Sigmoid colon (tissue), 6 donors: ENCODE measurements at regions not wholly inside any gene's neighbourhood (a gene's known extent, or its start where the extent isn't known, plus 50 kb on each side); places are given as distances from the start of the nearest gene placed in this dataset.

Source experiments
- DNase-seq: peaks from one replicate; pipeline ENCODE4 v3.0.0-alpha.2; 2019
- H3K27ac ChIP-seq, 4 donors: fragments of 200-600 bp; sonication (generic); one replicate each; pipeline ENCODE4 v1.5.1; 2016 to 2019; ENCODE audit warnings: mild to moderate bottlenecking in 1 of 4
- H3K27me3 ChIP-seq, 3 donors: fragments of 200-600 bp; sonication (generic); one replicate each; pipeline ENCODE4 v1.5.1; 2019; ENCODE audit warnings: mild to moderate bottlenecking in 1 of 3
- H3K36me3 ChIP-seq, 4 donors: fragments of 200-600 bp; sonication (generic); one replicate each; pipeline ENCODE4 v1.5.1; 2016 to 2019
- H3K4me1 ChIP-seq, 4 donors: fragments of 200-600 bp; sonication (generic); one replicate each; pipeline ENCODE4 v1.5.1; 2017 to 2019
- H3K4me3 ChIP-seq, 4 donors: fragments of 200-600 bp; sonication (generic); one replicate each; pipeline ENCODE4 v1.5.1; 2017 to 2019; ENCODE audit warnings: mild to moderate bottlenecking in 2 of 4, moderate library complexity in 1 of 4
- H3K9me3 ChIP-seq, 4 donors: fragments of 200-600 bp in 3 of 4; sonication (generic) in 3 of 4; one replicate each; pipeline versions ENCODE4 v1.5.1 to v1.6.1; 2013 to 2019
- EP300 ChIP-seq, 4 donors: sonication (generic); formaldehyde crosslinking; IDR thresholded peaks; one replicate each; pipeline ENCODE4 v1.6.1; 2017; ENCODE audit warnings: antibody characterized with exemption in 4 of 4
- POLR2A ChIP-seq, 2 donors: fragments of 450-650 bp; IDR thresholded peaks; one replicate each; pipeline ENCODE4 v1.6.1; 2016; ENCODE audit warnings: antibody characterized with exemption in 2 of 2, mild to moderate bottlenecking in 2 of 2, moderate library complexity in 2 of 2
- POLR2AphosphoS5 ChIP-seq, 4 donors: sonication (generic); formaldehyde crosslinking; IDR thresholded peaks; one replicate each; pipeline ENCODE4 v1.6.1; 2017; ENCODE audit warnings: antibody characterized with exemption in 4 of 4
- WGBS, 2 donors: extraction: QIAGEN DNeasy Blood & Tissue Kit; methylation state at CpG; one replicate each; pipeline ENCODE4 v1.1.7; 2013; 5-methylcytosine and 5-hydroxymethylcytosine counted together
- intact Hi-C: fragments of 100-400 bp; cut with DNase I; formaldehyde crosslinking; loops from one replicate; pipeline ENCODE4 v1.15.1; 2023
- TF ChIP-seq, protein P1 (sequence below), 4 experiments: fragments of 450-650 bp in 3 of 4; fragments of 200-600 bp in 1 of 4; IDR thresholded peaks; one replicate each; pipeline ENCODE4 v1.5.1; 2016 to 2019; ENCODE audit warnings: antibody characterized with exemption in 4 of 4, mild to moderate bottlenecking in 3 of 4, moderate library complexity in 2 of 4
- donor health status: healthy with polysubstance abuse.
- donor health status: healthy.

DNA sequence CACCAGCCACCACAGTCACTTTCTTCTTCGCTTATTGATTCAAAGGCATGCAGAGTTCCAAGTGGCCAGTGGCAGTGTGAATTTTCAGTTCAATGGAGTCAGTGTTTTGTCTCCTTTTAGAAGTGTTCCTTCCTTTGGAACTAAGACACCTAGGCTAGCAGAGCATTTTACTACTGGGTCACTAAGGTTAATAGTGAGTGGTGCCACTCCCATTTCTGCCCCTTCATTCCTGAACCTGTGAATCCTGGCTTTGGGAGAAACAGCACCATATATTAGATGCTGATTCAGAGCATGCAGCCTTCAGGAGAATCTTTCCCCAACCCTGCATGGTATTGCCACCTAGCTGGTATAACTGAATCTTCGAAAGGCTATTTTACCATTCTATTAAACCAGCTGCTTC lies 312.7 kb downstream of the HRH4 start:
- Histone ChIP-seq H3K36me3 (no peaks in the 10 kb centered on the region), H3K9me3 (no peaks in the 10 kb centered on the region), H3K4me1 (no peaks in the 10 kb centered on the region), H3K27me3 (no peaks in the 10 kb centered on the region), H3K4me3 (no peak overlapping the region), H3K27ac (no peak overlapping the region)
- WGBS, 2 donors, result 92 to 96% methylated on average over 2 of the region's 2 CpGs
- DNase-seq, result no peak
- intact Hi-C loops, result no loop called here
- TF ChIP-seq, protein P1, sequence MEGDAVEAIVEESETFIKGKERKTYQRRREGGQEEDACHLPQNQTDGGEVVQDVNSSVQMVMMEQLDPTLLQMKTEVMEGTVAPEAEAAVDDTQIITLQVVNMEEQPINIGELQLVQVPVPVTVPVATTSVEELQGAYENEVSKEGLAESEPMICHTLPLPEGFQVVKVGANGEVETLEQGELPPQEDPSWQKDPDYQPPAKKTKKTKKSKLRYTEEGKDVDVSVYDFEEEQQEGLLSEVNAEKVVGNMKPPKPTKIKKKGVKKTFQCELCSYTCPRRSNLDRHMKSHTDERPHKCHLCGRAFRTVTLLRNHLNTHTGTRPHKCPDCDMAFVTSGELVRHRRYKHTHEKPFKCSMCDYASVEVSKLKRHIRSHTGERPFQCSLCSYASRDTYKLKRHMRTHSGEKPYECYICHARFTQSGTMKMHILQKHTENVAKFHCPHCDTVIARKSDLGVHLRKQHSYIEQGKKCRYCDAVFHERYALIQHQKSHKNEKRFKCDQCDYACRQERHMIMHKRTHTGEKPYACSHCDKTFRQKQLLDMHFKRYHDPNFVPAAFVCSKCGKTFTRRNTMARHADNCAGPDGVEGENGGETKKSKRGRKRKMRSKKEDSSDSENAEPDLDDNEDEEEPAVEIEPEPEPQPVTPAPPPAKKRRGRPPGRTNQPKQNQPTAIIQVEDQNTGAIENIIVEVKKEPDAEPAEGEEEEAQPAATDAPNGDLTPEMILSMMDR (IDR thresholded peaks at IDR 0.05), result no peak
- TF ChIP-seq POLR2AphosphoS5 (IDR thresholded peaks at IDR 0.05) (no peak), EP300 (IDR thresholded peaks at IDR 0.05) (no peak), POLR2A (IDR thresholded peaks at IDR 0.05) (no peak)

GRCh38 chr18:24776019-24776418 lies 315.6 kb downstream of the HRH4 start:
- Histone ChIP-seq H3K4me3 (no peak overlapping the region), H3K9me3 (no peaks in the 10 kb centered on the region), H3K36me3 (no peaks in the 10 kb centered on the region), H3K27me3 (no peaks in the 10 kb centered on the region), H3K27ac (no peak overlapping the region), H3K4me1 (no peaks in the 10 kb centered on the region)
- DNase-seq, result no peak
- TF ChIP-seq POLR2AphosphoS5 (IDR thresholded peaks at IDR 0.05), result no peak
- TF ChIP-seq EP300 (IDR thresholded peaks at IDR 0.05), result no peak
- no peak for TF ChIP-seq POLR2A (IDR thresholded peaks at IDR 0.05)
- TF ChIP-seq, protein P1 (IDR thresholded peaks at IDR 0.05), result no peak
- intact Hi-C loops, result no loop called here

DNA sequence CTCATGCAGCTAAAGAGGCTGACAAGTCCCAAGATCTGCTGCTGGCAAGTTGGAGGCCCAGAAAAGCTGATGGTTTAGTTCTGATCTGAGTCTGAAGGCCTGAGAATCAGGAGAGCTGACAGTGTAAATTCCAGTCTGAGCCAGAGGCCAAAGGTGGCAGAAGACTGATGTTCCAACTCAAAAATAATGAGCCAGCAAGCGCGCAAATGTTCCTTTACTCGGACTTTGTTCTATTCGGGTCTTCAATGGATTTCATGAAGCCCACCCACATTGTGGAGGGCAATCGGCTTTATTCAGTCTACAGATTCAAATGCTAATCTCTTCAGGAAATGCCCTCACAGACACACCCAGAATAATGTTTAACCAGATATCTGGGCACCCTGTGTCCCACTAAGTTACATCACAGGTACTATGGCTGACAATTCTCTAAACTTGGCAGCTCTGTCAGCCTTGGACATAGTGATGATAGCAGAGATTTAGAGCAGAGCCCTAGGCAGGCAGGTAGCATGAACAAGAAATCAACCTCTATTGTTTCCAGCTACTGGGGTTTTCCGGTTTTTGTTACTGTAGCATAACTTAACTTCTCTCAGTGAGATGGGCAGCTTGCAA lies 318.5 kb downstream of the HRH4 start:
- no peaks in the 10 kb centered on the region for H3K36me3 ChIP-seq
- no peak for DNase-seq

DNA sequence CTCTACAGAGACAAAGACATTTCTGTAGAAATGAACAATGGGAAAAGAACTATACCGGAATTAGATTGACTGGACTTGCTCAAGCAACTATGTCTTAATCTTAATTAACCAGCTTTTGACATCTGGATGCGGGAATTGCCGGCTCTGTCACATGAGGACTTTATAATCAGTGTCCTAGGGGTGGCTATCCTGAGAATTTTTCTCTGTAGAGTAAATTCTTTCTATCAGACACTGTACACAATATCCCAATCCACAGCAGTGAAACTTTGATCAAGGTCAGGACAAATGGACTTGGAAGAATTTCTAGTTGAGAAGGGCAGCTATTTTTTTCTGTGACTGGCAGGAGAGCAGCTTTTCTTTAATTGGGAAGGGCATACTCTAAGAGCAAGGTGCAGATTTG lies 322.1 kb downstream of the HRH4 start:
- H3K27me3 ChIP-seq, result no peaks in the 10 kb centered on the region
- H3K4me3 ChIP-seq, result no peak overlapping the region
- DNase-seq, result no peak
- 93 to 96% methylated on average over 3 of the region's 3 CpGs for WGBS, 2 donors
- H3K36me3 ChIP-seq, result no peaks in the 10 kb centered on the region
- no peak overlapping the region for H3K27ac ChIP-seq
- no peaks in the 10 kb centered on the region for H3K4me1 ChIP-seq
- TF ChIP-seq, protein P1 (IDR thresholded peaks at IDR 0.05), result no peak
- TF ChIP-seq EP300 (IDR thresholded peaks at IDR 0.05) (no peak), POLR2A (IDR thresholded peaks at IDR 0.05) (no peak), POLR2AphosphoS5 (IDR thresholded peaks at IDR 0.05) (no peak)
- intact Hi-C loops, result no loop called here
- H3K9me3 ChIP-seq, result no peaks in the 10 kb centered on the region

More for the DNA sequence above, 318.5 kb downstream of the HRH4 start:
- WGBS, 2 donors, result 21 to 55% methylated on average over 6 of the region's 6 CpGs
- TF ChIP-seq EP300 (IDR thresholded peaks at IDR 0.05) (no peak), POLR2AphosphoS5 (IDR thresholded peaks at IDR 0.05) (no peak), POLR2A (IDR thresholded peaks at IDR 0.05) (no peak)
- TF ChIP-seq, protein P1 (IDR thresholded peaks at IDR 0.05), result no peak
- intact Hi-C loops, result no loop called here
- H3K9me3 ChIP-seq, result no peaks in the 10 kb centered on the region
- no peak overlapping the region for H3K4me3 ChIP-seq
- no peaks in the 10 kb centered on the region for H3K4me1 ChIP-seq
- H3K27ac ChIP-seq, result no peak overlapping the region
- no peaks in the 10 kb centered on the region for H3K27me3 ChIP-seq

GRCh38 chr18:24785019-24785418 lies 324.6 kb downstream of the HRH4 start:
- intact Hi-C loops, result no loop called here
- WGBS, 2 donors, result 79 to 95% methylated on average over 3 of the region's 3 CpGs

More at GRCh38 chr18:24785019-24785418, 324.6 kb downstream of the HRH4 start:
- no peak for TF ChIP-seq POLR2A (IDR thresholded peaks at IDR 0.05)
- TF ChIP-seq EP300 (IDR thresholded peaks at IDR 0.05), result no peak
- TF ChIP-seq, protein P1 (IDR thresholded peaks at IDR 0.05), result no peak
- no peak for TF ChIP-seq POLR2AphosphoS5 (IDR thresholded peaks at IDR 0.05)
- Histone ChIP-seq H3K36me3 (no peaks in the 10 kb centered on the region), H3K27ac (no peak overlapping the region), H3K9me3 (no peaks in the 10 kb centered on the region), H3K4me3 (no peak overlapping the region), H3K27me3 (no peaks in the 10 kb centered on the region), H3K4me1 (no peaks in the 10 kb centered on the region)
- no peak for DNase-seq
